ENCODE measurements at regions not wholly inside any gene's neighbourhood (a gene's known extent, or its start where the extent isn't known, plus 50 kb on each side); places are given as distances from the start of the nearest gene placed in this dataset.

- H3K4me3 ChIP-seq (ENCODE audit: low read depth, low read length): no peak overlapping the region
- TF ChIP-seq CTCF (IDR thresholded peaks at IDR 0.05; ENCODE audit: borderline replicate concordance, insufficient read depth, low read depth, low read length): no peak
These were observed 236.5 kb downstream of the GXYLT1 start for GRCh38 chr12:41908206-41908605.

GRCh38 chr12:41907550-41907949 lies 237.1 kb downstream of the GXYLT1 start:
- H3K4me3 ChIP-seq (ENCODE audit: low read depth, low read length): no peak overlapping the region
- TF ChIP-seq CTCF (IDR thresholded peaks at IDR 0.05; ENCODE audit: borderline replicate concordance, insufficient read depth, low read depth, low read length): no peak

GRCh38 chr12:41907021-41907420 lies 237.7 kb downstream of the GXYLT1 start:
- no peak for TF ChIP-seq CTCF (IDR thresholded peaks at IDR 0.05; ENCODE audit: borderline replicate concordance, insufficient read depth, low read depth, low read length)

GRCh38 chr12:41905759-41906297 lies 238.8 kb downstream of the GXYLT1 start:
- TF ChIP-seq CTCF (IDR thresholded peaks at IDR 0.05; ENCODE audit: borderline replicate concordance, insufficient read depth, low read depth, low read length): no peak

More at GRCh38 chr12:41907021-41907420, 237.7 kb downstream of the GXYLT1 start:
- H3K4me3 ChIP-seq (ENCODE audit: low read depth, low read length): no peak overlapping the region

GRCh38 chr12:41905073-41905758 lies 239.5 kb downstream of the GXYLT1 start:
- H3K4me3 ChIP-seq (ENCODE audit: low read depth, low read length): no peak overlapping the region
- TF ChIP-seq CTCF (IDR thresholded peaks at IDR 0.05; ENCODE audit: borderline replicate concordance, insufficient read depth, low read depth, low read length): no peak

More at GRCh38 chr12:41905759-41906297, 238.8 kb downstream of the GXYLT1 start:
- no peak overlapping the region for H3K4me3 ChIP-seq (ENCODE audit: low read depth, low read length)

- no peak overlapping the region for H3K4me3 ChIP-seq (ENCODE audit: low read depth, low read length)
- no peak for TF ChIP-seq CTCF (IDR thresholded peaks at IDR 0.05; ENCODE audit: borderline replicate concordance, insufficient read depth, low read depth, low read length)
These were observed 240.6 kb downstream of the GXYLT1 start for GRCh38 chr12:41904041-41904440.

All from GM12875 (cell line).